ENCODE measurements at regions not wholly inside any gene's neighbourhood (a gene's known extent, or its start where the extent isn't known, plus 50 kb on each side); places are given as distances from the start of the nearest gene placed in this dataset.

DNA sequence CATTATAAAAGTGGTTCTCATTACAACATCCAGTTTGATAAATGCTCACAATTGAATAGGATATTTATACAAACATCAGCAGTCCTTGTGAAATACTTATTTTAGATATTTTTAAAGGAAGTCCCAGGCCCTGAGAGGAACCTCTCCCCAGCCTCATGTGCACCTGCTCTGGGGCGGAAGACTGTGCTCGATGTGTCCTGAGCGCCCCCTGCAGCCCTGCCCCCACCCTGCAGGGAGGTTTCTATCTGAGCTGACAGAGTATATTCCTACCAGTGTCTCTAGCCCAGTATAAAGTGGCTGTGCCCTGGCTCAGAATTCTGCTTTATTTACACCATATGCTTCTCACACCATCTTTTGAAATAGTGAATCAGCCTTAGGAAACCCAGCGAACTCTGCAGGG is 1349.1 kb downstream of the TMEM121 start:
- no peak overlapping the region for H3K27ac ChIP-seq (ENCODE audit: low read depth in 1 of 2, low read length in 2 of 2)
- no peak overlapping the region for H3K4me3 ChIP-seq (ENCODE audit: low read depth in 1 of 3, low read length in 3 of 3)
- 38% methylated on average over 4 of the region's 4 CpGs for WGBS
- no peaks in the 10 kb centered on the region for H3K4me1 ChIP-seq (ENCODE audit: control insufficient read depth in 4 of 4, insufficient read depth in 4 of 4, low read length in 3 of 4)
- H3K9ac ChIP-seq (ENCODE audit: low read depth in 1 of 2, low read length in 2 of 2), result no peak overlapping the region
- DNase-seq (ENCODE audit: low spot score), result no peak
- TF ChIP-seq SP1 (IDR thresholded peaks at IDR 0.05), result no peak
- peak in 1 of 2 donors; percentile 8 for TF ChIP-seq RAD21 (IDR thresholded peaks at IDR 0.05)
- H3K9me3 ChIP-seq (ENCODE audit: control insufficient read depth in 4 of 4, low read length in 3 of 4), result no peaks in the 10 kb centered on the region
- H3K36me3 ChIP-seq (ENCODE audit: control insufficient read depth in 4 of 4, insufficient read depth in 3 of 4, low read depth in 1 of 4, low read length in 3 of 4), result no peaks in the 10 kb centered on the region
- peaks cover 0 to 9% (median 0%) of the 10 kb centered on the region in 4 donors for H3K27me3 ChIP-seq (ENCODE audit: control insufficient read depth in 4 of 4, insufficient read depth in 4 of 4, low read length in 3 of 4)

DNA sequence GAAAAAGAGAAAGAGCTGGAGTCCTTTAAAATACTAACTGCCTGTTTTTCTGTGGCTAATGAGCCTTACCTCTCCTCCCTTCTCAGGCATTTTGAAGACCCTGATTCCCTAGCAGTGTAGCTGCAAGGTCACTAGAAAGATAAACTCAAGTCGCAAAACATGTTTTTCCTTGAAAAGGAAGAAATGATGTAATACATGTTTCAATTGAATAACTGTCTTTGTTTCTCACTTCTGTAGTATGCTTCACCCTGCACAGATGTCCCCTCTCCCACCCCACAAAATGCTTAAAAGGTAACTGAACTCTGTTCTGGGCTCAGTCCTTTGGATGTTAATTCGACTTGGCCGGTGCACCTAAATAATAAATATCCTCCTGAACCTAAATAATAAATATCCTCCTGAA is 1350.3 kb downstream of the TMEM121 start:
- no peak overlapping the region for H3K4me3 ChIP-seq (ENCODE audit: low read depth in 1 of 3, low read length in 3 of 3)
- peaks cover 0 to 9% (median 0%) of the 10 kb centered on the region in 4 donors for H3K27me3 ChIP-seq (ENCODE audit: control insufficient read depth in 4 of 4, insufficient read depth in 4 of 4, low read length in 3 of 4)
- no peak overlapping the region for H3K9ac ChIP-seq (ENCODE audit: low read depth in 1 of 2, low read length in 2 of 2)
- TF ChIP-seq GABPA (IDR thresholded peaks at IDR 0.05 in 1 of 2, conservative IDR thresholded peaks at IDR 0.05 in 1 of 2), result no peak
- H3K36me3 ChIP-seq (ENCODE audit: control insufficient read depth in 4 of 4, insufficient read depth in 3 of 4, low read depth in 1 of 4, low read length in 3 of 4), result no peaks in the 10 kb centered on the region
- no peaks in the 10 kb centered on the region for H3K4me1 ChIP-seq (ENCODE audit: control insufficient read depth in 4 of 4, insufficient read depth in 4 of 4, low read length in 3 of 4)
- no peak overlapping the region for H3K27ac ChIP-seq (ENCODE audit: low read depth in 1 of 2, low read length in 2 of 2)
- no peak for DNase-seq (ENCODE audit: low spot score)
- no peaks in the 10 kb centered on the region for H3K9me3 ChIP-seq (ENCODE audit: control insufficient read depth in 4 of 4, low read length in 3 of 4)
- 64% methylated on average over 3 of the region's 3 CpGs for WGBS

DNA sequence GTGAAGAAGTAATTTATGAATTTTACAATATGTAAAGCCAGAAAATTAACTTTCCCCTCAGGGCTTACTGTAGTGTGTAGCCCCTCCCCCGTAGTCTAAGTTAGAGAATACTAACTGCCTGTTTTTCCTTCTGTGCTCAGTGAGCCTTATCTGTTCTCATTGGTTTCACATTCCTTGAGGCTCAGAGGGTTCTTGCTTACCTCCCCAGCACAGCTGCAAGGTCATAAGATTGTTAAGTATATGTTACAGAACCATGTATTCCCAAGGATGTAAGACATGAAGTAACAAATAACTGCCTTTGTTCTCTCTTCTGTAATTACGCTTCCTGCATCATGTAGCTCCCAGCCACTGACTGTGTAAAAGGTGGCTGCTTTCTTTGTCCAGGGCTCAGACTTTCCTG is 1351.1 kb downstream of the TMEM121 start:
- no peaks in the 10 kb centered on the region for H3K36me3 ChIP-seq (ENCODE audit: control insufficient read depth in 4 of 4, insufficient read depth in 3 of 4, low read depth in 1 of 4, low read length in 3 of 4)
- TF ChIP-seq GABPA (IDR thresholded peaks at IDR 0.05 in 1 of 2, conservative IDR thresholded peaks at IDR 0.05 in 1 of 2), result no peak
- TF ChIP-seq, protein P1, sequence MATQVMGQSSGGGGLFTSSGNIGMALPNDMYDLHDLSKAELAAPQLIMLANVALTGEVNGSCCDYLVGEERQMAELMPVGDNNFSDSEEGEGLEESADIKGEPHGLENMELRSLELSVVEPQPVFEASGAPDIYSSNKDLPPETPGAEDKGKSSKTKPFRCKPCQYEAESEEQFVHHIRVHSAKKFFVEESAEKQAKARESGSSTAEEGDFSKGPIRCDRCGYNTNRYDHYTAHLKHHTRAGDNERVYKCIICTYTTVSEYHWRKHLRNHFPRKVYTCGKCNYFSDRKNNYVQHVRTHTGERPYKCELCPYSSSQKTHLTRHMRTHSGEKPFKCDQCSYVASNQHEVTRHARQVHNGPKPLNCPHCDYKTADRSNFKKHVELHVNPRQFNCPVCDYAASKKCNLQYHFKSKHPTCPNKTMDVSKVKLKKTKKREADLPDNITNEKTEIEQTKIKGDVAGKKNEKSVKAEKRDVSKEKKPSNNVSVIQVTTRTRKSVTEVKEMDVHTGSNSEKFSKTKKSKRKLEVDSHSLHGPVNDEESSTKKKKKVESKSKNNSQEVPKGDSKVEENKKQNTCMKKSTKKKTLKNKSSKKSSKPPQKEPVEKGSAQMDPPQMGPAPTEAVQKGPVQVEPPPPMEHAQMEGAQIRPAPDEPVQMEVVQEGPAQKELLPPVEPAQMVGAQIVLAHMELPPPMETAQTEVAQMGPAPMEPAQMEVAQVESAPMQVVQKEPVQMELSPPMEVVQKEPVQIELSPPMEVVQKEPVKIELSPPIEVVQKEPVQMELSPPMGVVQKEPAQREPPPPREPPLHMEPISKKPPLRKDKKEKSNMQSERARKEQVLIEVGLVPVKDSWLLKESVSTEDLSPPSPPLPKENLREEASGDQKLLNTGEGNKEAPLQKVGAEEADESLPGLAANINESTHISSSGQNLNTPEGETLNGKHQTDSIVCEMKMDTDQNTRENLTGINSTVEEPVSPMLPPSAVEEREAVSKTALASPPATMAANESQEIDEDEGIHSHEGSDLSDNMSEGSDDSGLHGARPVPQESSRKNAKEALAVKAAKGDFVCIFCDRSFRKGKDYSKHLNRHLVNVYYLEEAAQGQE (IDR thresholded peaks at IDR 0.05), result no peak
- H3K9me3 ChIP-seq (ENCODE audit: control insufficient read depth in 4 of 4, low read length in 3 of 4), result no peaks in the 10 kb centered on the region
- peaks cover 0 to 9% (median 0%) of the 10 kb centered on the region in 4 donors for H3K27me3 ChIP-seq (ENCODE audit: control insufficient read depth in 4 of 4, insufficient read depth in 4 of 4, low read length in 3 of 4)
- 64% methylated on average over 2 of the region's 2 CpGs for WGBS
- H3K9ac ChIP-seq (ENCODE audit: low read depth in 1 of 2, low read length in 2 of 2), result no peak overlapping the region
- H3K27ac ChIP-seq (ENCODE audit: low read depth in 1 of 2, low read length in 2 of 2), result no peak overlapping the region
- no peak for DNase-seq (ENCODE audit: low spot score)
- H3K4me3 ChIP-seq (ENCODE audit: low read depth in 1 of 3, low read length in 3 of 3), result no peak overlapping the region
- no peaks in the 10 kb centered on the region for H3K4me1 ChIP-seq (ENCODE audit: control insufficient read depth in 4 of 4, insufficient read depth in 4 of 4, low read length in 3 of 4)

DNA sequence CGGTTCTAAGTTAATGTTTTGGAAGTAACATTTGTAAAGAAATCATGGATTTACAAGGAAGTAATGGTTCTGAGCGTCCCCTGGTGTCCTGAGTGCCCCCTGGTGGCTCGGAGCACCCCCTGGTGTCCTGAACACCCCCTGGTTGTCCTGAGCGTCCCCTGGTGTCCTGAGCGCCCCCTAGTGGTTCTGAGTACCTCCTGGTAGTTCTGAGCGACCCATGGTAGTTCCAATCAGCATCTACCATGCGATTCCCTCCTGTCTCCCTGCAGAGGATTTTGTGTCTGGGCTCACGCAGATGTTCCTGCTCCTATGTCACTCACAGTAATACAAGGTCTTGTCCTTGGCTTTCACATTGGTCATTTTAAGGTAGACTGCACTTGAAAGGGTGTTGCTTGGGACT is 1352.9 kb downstream of the TMEM121 start:
- H3K36me3 ChIP-seq (ENCODE audit: control insufficient read depth in 4 of 4, insufficient read depth in 3 of 4, low read depth in 1 of 4, low read length in 3 of 4), result no peaks in the 10 kb centered on the region
- H3K9me3 ChIP-seq (ENCODE audit: control insufficient read depth in 4 of 4, low read length in 3 of 4), result peaks cover 0 to 2% (median 0%) of the 10 kb centered on the region in 4 donors
- H3K9ac ChIP-seq (ENCODE audit: low read depth in 1 of 2, low read length in 2 of 2), result no peak overlapping the region
- H3K4me1 ChIP-seq (ENCODE audit: control insufficient read depth in 4 of 4, insufficient read depth in 4 of 4, low read length in 3 of 4), result no peaks in the 10 kb centered on the region
- H3K4me3 ChIP-seq (ENCODE audit: low read depth in 1 of 3, low read length in 3 of 3), result no peak overlapping the region
- no peak overlapping the region for H3K27ac ChIP-seq (ENCODE audit: low read depth in 1 of 2, low read length in 2 of 2)
- H3K27me3 ChIP-seq (ENCODE audit: control insufficient read depth in 4 of 4, insufficient read depth in 4 of 4, low read length in 3 of 4), result peaks cover 0 to 9% (median 0%) of the 10 kb centered on the region in 4 donors
- 49% methylated on average over 8 of the region's 8 CpGs for WGBS
- no peak for DNase-seq (ENCODE audit: low spot score)
- TF ChIP-seq, protein P2, sequence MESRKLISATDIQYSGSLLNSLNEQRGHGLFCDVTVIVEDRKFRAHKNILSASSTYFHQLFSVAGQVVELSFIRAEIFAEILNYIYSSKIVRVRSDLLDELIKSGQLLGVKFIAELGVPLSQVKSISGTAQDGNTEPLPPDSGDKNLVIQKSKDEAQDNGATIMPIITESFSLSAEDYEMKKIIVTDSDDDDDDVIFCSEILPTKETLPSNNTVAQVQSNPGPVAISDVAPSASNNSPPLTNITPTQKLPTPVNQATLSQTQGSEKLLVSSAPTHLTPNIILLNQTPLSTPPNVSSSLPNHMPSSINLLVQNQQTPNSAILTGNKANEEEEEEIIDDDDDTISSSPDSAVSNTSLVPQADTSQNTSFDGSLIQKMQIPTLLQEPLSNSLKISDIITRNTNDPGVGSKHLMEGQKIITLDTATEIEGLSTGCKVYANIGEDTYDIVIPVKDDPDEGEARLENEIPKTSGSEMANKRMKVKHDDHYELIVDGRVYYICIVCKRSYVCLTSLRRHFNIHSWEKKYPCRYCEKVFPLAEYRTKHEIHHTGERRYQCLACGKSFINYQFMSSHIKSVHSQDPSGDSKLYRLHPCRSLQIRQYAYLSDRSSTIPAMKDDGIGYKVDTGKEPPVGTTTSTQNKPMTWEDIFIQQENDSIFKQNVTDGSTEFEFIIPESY (IDR thresholded peaks at IDR 0.05), result no peak
- TF ChIP-seq, protein P1 (IDR thresholded peaks at IDR 0.05), result no peak
- TF ChIP-seq FOXA2 (IDR thresholded peaks at IDR 0.05) (no peak), TAF1 (conservative IDR thresholded peaks at IDR 0.05) (no peak), YY1 (IDR thresholded peaks at IDR 0.05) (no peak), SP1 (IDR thresholded peaks at IDR 0.05) (no peak), GABPA (IDR thresholded peaks at IDR 0.05 in 1 of 2, conservative IDR thresholded peaks at IDR 0.05 in 1 of 2) (no peak), RAD21 (IDR thresholded peaks at IDR 0.05) (peak in 1 of 2 donors; percentile 19), FOXA1 (IDR thresholded peaks at IDR 0.05) (no peak)
- TF ChIP-seq, protein P3, sequence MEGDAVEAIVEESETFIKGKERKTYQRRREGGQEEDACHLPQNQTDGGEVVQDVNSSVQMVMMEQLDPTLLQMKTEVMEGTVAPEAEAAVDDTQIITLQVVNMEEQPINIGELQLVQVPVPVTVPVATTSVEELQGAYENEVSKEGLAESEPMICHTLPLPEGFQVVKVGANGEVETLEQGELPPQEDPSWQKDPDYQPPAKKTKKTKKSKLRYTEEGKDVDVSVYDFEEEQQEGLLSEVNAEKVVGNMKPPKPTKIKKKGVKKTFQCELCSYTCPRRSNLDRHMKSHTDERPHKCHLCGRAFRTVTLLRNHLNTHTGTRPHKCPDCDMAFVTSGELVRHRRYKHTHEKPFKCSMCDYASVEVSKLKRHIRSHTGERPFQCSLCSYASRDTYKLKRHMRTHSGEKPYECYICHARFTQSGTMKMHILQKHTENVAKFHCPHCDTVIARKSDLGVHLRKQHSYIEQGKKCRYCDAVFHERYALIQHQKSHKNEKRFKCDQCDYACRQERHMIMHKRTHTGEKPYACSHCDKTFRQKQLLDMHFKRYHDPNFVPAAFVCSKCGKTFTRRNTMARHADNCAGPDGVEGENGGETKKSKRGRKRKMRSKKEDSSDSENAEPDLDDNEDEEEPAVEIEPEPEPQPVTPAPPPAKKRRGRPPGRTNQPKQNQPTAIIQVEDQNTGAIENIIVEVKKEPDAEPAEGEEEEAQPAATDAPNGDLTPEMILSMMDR (IDR thresholded peaks at IDR 0.05; ENCODE audit: low read depth, low read length, missing input control), result peak; percentile 25
- TF ChIP-seq, protein P4, sequence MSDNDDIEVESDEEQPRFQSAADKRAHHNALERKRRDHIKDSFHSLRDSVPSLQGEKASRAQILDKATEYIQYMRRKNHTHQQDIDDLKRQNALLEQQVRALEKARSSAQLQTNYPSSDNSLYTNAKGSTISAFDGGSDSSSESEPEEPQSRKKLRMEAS (IDR thresholded peaks at IDR 0.05), result no peak
